GM12864 (cell line): ENCODE measurements at regions not wholly inside any gene's neighbourhood (a gene's known extent, or its start where the extent isn't known, plus 50 kb on each side); places are given as distances from the start of the nearest gene placed in this dataset.

Source experiments
- DNase-seq: peaks from one replicate; pipeline ENCODE4 v3.0.0-alpha.2; 2011; ENCODE audit warnings: low read depth
- H3K4me3 ChIP-seq: 2 replicates; pipeline ENCODE4 v1.5.1; 2011; ENCODE audit warnings: mild to moderate bottlenecking, low read depth, low read length, control low read depth
- TF ChIP-seq, protein P1 (sequence below): IDR thresholded peaks from 2 replicates; pipeline ENCODE4 v1.5.1; 2011; ENCODE audit warnings: low read depth, mild to moderate bottlenecking, moderate library complexity, low read length, control low read depth, inconsistent platforms; ENCODE audit errors: missing control alignments

DNA sequence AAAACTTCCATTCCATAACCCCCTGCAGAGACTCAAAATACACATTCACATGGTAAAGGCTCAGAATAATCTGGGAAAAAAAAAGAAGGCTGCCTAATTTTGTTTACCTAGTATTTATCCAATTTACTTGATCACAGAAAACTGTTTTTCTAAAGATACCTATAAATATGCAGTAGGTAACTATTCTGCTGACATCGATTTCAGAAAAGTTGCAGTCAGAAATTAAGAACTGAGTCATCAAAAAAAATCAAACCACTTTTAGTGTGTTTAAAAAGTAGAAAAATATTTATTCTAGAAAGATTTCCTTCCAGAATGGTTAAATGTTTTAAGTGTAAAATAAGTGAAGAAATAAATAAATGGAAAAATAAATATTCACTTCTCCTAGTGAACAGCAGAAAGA lies 254.5 kb upstream of the CAND1 start:
- TF ChIP-seq, protein P1, sequence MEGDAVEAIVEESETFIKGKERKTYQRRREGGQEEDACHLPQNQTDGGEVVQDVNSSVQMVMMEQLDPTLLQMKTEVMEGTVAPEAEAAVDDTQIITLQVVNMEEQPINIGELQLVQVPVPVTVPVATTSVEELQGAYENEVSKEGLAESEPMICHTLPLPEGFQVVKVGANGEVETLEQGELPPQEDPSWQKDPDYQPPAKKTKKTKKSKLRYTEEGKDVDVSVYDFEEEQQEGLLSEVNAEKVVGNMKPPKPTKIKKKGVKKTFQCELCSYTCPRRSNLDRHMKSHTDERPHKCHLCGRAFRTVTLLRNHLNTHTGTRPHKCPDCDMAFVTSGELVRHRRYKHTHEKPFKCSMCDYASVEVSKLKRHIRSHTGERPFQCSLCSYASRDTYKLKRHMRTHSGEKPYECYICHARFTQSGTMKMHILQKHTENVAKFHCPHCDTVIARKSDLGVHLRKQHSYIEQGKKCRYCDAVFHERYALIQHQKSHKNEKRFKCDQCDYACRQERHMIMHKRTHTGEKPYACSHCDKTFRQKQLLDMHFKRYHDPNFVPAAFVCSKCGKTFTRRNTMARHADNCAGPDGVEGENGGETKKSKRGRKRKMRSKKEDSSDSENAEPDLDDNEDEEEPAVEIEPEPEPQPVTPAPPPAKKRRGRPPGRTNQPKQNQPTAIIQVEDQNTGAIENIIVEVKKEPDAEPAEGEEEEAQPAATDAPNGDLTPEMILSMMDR, result no peak
- no peak for DNase-seq
- no peak overlapping the region for H3K4me3 ChIP-seq

DNA sequence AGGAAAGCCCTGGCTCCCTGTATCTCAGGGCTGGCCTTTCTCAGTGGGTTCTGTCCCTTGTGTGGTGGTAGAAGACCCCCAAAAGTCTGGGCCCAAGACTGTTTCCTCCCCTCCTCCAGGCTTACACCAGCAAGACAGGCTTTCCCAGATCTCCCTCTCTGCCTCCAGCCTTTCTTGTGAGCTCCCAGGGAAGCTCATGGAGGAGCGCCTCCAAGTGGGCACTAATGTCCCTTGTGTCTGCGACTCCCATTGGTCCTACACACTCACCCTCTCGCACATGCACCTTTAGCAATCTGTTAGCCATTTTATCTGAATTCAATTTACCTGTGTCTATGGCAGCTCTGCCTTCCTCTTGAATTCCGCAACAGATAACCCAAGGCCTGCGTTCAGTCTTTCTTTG lies 251.1 kb upstream of the CAND1 start:
- DNase-seq, result no peak
- TF ChIP-seq, protein P1, result no peak
- H3K4me3 ChIP-seq, result no peak overlapping the region

DNA sequence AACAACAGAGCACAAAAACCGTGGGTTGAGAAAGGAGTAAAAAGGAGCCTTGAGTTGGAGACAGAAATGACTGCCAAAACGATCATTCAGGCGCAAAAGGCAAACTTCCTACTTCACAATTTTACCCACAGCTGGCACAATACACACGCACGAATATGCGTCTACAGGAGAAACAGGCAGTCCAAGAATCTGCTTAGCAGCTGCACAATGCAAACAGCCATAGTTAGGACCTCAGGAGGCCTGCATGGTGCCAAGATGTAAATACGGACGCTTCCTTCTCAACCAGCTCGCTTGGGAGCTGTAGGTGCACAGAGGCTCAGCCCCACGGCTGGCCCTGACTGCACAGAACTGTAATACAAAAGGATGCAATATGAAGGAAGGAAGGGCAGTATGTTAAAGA lies 250.1 kb upstream of the CAND1 start:
- no peak overlapping the region for H3K4me3 ChIP-seq
- DNase-seq, result no peak
- TF ChIP-seq, protein P1, result no peak

DNA sequence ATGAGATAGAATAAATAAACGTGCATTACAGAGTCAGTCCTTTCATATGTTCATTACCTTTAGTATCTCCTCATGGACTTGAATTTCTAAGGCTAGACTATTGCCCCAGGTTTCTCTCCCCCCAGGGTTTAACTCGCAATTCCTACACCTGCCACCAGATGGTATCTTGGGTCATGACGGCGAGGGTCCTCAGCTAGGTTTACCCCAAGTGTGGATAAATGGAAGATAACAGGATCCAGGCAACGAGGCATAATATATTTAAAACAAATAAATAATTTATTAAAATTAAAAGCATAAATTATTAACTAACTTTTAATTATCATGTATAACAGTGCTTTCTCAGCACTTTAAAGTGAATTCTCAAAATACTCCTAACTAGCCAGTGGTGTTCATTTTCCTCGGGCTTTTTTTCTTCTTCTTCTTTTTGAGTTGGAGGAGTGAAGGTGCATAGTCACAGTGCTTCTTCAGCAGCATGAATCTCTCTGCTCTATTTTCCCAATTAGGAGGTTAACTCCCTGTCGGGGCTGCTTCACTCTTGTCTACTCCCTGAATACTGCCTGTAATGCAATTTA lies 243.5 kb upstream of the CAND1 start:
- TF ChIP-seq, protein P1, result peak; percentile 75
- H3K4me3 ChIP-seq, result no peak overlapping the region
- peak; percentile 5 for DNase-seq

DNA sequence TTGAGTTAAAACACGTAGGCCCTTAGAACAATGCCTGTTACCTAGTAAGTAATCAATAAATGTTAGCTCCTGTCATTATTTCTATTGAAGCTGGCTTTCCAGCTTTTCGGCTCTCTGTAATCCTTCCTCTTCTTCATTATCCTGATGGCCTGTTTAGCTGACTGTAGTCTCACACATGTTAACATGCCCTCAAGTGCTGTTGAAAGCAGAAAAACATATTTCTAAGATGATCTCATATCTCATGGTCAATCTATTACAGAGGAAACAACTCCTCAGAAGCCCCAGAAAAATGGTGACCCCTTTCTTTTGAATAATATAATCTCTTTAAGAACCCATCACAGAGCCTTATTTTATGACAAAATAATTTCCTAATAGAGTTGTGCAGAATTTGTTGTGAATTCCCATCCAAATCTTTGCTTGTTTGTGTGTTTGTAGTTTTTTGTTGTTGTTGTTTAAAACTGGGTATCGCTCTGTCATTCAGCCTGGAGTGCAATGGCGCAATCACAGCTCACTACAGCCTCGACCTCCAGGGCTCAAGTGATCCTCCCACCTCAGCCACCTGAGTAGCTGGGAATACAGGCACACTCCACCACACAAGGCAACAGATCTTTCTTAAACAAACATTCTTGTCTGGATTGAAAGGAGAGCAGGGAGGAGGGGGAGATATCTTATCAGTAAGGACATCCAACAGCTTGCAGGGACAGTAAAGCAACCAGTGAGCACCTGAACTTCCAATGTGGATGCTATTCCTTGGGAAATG lies 242.5 kb upstream of the CAND1 start:
- no peak for DNase-seq
- H3K4me3 ChIP-seq, result no peak overlapping the region
- TF ChIP-seq, protein P1, result no peak

DNA sequence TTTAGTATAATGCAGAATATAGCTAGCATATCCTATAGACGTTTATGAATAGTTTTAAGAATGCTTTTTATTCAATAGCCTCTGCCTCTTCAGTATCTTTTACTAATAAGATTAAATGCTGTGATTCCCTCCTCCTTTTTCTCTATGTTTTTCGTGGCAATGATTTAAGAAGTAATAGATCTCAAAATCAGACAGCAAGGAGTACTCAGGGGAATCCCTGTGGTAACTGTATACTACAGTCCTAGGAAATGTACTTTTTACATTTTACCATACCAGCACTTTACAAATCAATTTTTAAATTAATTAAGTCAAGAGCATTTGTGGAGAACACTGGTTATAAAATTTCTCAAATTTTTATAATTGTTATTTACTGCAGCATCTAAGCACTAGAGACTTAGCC lies 240.6 kb upstream of the CAND1 start:
- TF ChIP-seq, protein P1, result no peak
- DNase-seq, result no peak
- H3K4me3 ChIP-seq, result no peak overlapping the region
